HG03460 (cell line): ENCODE measurements at regions not wholly inside any gene's neighbourhood (a gene's known extent, or its start where the extent isn't known, plus 50 kb on each side); places are given as distances from the start of the nearest gene placed in this dataset.
"Not testable (repeated sequence)": the region's sequence is repeated elsewhere in the genome, so short reads cannot be mapped to it uniquely, and the experiment has no call there.

Experiments
- ATAC-seq: cut with Tn5 transposase; IDR thresholded peaks from one replicate; pipeline ENCODE4 v1.9.1; 2021; ENCODE audit not compliant: unreplicated experiment

GRCh38 chr9:78172610-78173009 lies 63.3 kb upstream of the CEP78 start:
- not testable (repeated sequence) for ATAC-seq

GRCh38 chr9:78171651-78172050 lies 64.2 kb upstream of the CEP78 start:
- ATAC-seq, result no peak

- ATAC-seq, result no peak
These were observed 66.8 kb upstream of the CEP78 start for GRCh38 chr9:78169125-78169524.

GRCh38 chr9:78167356-78167755 lies 68.5 kb upstream of the CEP78 start:
- no peak for ATAC-seq

- no peak for ATAC-seq
These were observed 72.0 kb upstream of the CEP78 start for GRCh38 chr9:78163834-78164233.

GRCh38 chr9:78158286-78158685 lies 77.6 kb upstream of the CEP78 start:
- no peak for ATAC-seq

- ATAC-seq, result no peak
These were observed 84.9 kb upstream of the CEP78 start for GRCh38 chr9:78150983-78151356.

GRCh38 chr9:78150312-78150982 lies 85.4 kb upstream of the CEP78 start:
- ATAC-seq, result no peak

- ATAC-seq, result no peak
These were observed 86.1 kb upstream of the CEP78 start for GRCh38 chr9:78149702-78150291.

- no peak for ATAC-seq
These were observed 89.6 kb upstream of the CEP78 start for GRCh38 chr9:78146241-78146640.

- ATAC-seq, result no peak
These were observed 91.1 kb upstream of the CEP78 start for GRCh38 chr9:78144663-78145377.

GRCh38 chr9:78144008-78144381 lies 91.9 kb upstream of the CEP78 start:
- no peak for ATAC-seq

- ATAC-seq, result no peak
These were observed 92.4 kb upstream of the CEP78 start for GRCh38 chr9:78143281-78144007.

GRCh38 chr9:78142264-78142663 lies 93.6 kb upstream of the CEP78 start:
- ATAC-seq, result not testable (repeated sequence)

GRCh38 chr9:78133751-78134150 lies 102.1 kb upstream of the CEP78 start:
- no peak for ATAC-seq

- no peak for ATAC-seq
These were observed 101.1 kb upstream of the GNAQ start for GRCh38 chr9:78132701-78133058.

- ATAC-seq, result no peak
These were observed 100.5 kb upstream of the GNAQ start for GRCh38 chr9:78131969-78132700.

GRCh38 chr9:78130853-78131252 lies 99.2 kb upstream of the GNAQ start:
- no peak for ATAC-seq

- ATAC-seq, result no peak
These were observed 98.4 kb upstream of the GNAQ start for GRCh38 chr9:78130004-78130403.

GRCh38 chr9:78127279-78128225 lies 95.9 kb upstream of the GNAQ start:
- no peak for ATAC-seq
